ENCODE measurements at regions not wholly inside any gene's neighbourhood (a gene's known extent, or its start where the extent isn't known, plus 50 kb on each side); places are given as distances from the start of the nearest gene placed in this dataset.
"Not testable (repeated sequence)": the region's sequence is repeated elsewhere in the genome, so short reads cannot be mapped to it uniquely, and the experiment has no call there.

GRCh38 chr17:63024716-63025115 is 58.7 kb downstream of the TANC2 start:
- no peak overlapping the region for H3K27ac ChIP-seq
- H3K4me1 ChIP-seq (ENCODE audit: low read depth, poor library complexity, severe bottlenecking): no peaks in the 10 kb centered on the region
- H4K20me1 ChIP-seq (ENCODE audit: insufficient read depth): no peaks in the 10 kb centered on the region

GRCh38 chr17:63025637-63026036 is 59.6 kb downstream of the TANC2 start:
- not testable (repeated sequence) for H3K27ac ChIP-seq; H3K4me1 ChIP-seq (ENCODE audit: low read depth, poor library complexity, severe bottlenecking); H2AFZ ChIP-seq (ENCODE audit: low read depth); H3K79me2 ChIP-seq (ENCODE audit: insufficient read depth, low read depth); H3K4me2 ChIP-seq; H3K27me3 ChIP-seq (ENCODE audit: insufficient read depth, low read depth); H3K4me3 ChIP-seq (IDR thresholded peaks at IDR 0.05; ENCODE audit: insufficient read depth, low read depth, low read length); H3K36me3 ChIP-seq (ENCODE audit: insufficient read depth); H4K20me1 ChIP-seq (ENCODE audit: insufficient read depth); H3K9ac ChIP-seq

More at GRCh38 chr17:63024716-63025115, 58.7 kb downstream of the TANC2 start:
- H3K79me2 ChIP-seq (ENCODE audit: insufficient read depth, low read depth): no peaks in the 10 kb centered on the region
- no peak overlapping the region for H2AFZ ChIP-seq (ENCODE audit: low read depth)
- no peaks in the 10 kb centered on the region for H3K36me3 ChIP-seq (ENCODE audit: insufficient read depth)
- TF ChIP-seq, protein P1, sequence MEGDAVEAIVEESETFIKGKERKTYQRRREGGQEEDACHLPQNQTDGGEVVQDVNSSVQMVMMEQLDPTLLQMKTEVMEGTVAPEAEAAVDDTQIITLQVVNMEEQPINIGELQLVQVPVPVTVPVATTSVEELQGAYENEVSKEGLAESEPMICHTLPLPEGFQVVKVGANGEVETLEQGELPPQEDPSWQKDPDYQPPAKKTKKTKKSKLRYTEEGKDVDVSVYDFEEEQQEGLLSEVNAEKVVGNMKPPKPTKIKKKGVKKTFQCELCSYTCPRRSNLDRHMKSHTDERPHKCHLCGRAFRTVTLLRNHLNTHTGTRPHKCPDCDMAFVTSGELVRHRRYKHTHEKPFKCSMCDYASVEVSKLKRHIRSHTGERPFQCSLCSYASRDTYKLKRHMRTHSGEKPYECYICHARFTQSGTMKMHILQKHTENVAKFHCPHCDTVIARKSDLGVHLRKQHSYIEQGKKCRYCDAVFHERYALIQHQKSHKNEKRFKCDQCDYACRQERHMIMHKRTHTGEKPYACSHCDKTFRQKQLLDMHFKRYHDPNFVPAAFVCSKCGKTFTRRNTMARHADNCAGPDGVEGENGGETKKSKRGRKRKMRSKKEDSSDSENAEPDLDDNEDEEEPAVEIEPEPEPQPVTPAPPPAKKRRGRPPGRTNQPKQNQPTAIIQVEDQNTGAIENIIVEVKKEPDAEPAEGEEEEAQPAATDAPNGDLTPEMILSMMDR (conservative IDR thresholded peaks at IDR 0.05; ENCODE audit: low read depth, low read length): no peak
- no peak overlapping the region for H3K4me2 ChIP-seq
- H3K27me3 ChIP-seq (ENCODE audit: insufficient read depth, low read depth): no peaks in the 10 kb centered on the region
- no peak overlapping the region for H3K4me3 ChIP-seq (IDR thresholded peaks at IDR 0.05; ENCODE audit: insufficient read depth, low read depth, low read length)
- H3K9ac ChIP-seq: no peak overlapping the region

GRCh38 chr17:63029541-63029940 is 63.5 kb downstream of the TANC2 start:
- Histone ChIP-seq H2AFZ (ENCODE audit: low read depth) (no peak overlapping the region), H3K27ac (no peak overlapping the region), H4K20me1 (ENCODE audit: insufficient read depth) (no peaks in the 10 kb centered on the region), H3K4me3 (IDR thresholded peaks at IDR 0.05; ENCODE audit: insufficient read depth, low read depth, low read length) (no peak overlapping the region), H3K36me3 (ENCODE audit: insufficient read depth) (no peaks in the 10 kb centered on the region), H3K9ac (no peak overlapping the region), H3K79me2 (ENCODE audit: insufficient read depth, low read depth) (no peaks in the 10 kb centered on the region), H3K4me1 (ENCODE audit: low read depth, poor library complexity, severe bottlenecking) (no peaks in the 10 kb centered on the region), H3K4me2 (no peak overlapping the region), H3K27me3 (ENCODE audit: insufficient read depth, low read depth) (no peaks in the 10 kb centered on the region)
- TF ChIP-seq, protein P1 (conservative IDR thresholded peaks at IDR 0.05; ENCODE audit: low read depth, low read length): no peak

DNA sequence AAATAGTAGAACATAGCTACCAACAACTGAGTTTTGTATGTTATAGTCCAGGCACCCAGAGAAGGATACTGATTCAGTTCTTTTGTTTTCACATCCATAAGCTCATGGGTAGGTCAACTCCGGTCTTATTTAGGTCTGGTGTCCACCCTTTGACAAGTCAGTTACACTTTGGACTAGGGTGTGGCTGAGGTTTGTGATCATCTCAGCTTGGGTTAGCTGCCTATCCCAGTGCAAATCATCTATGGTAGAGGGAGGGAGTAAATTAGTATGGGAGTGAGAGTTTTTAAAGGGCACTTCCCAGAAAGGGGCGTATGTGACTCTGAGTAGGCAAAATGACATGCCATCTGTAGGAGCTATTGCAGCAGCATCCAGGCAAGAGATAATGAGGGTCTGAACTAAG is 66.1 kb downstream of the TANC2 start:
- no peak overlapping the region for H3K27ac ChIP-seq
- peaks cover 8% of the 10 kb centered on the region for H3K4me1 ChIP-seq (ENCODE audit: low read depth, poor library complexity, severe bottlenecking)
- no peaks in the 10 kb centered on the region for H4K20me1 ChIP-seq (ENCODE audit: insufficient read depth)
- H3K4me3 ChIP-seq (IDR thresholded peaks at IDR 0.05; ENCODE audit: insufficient read depth, low read depth, low read length): no peak overlapping the region
- no peaks in the 10 kb centered on the region for H3K79me2 ChIP-seq (ENCODE audit: insufficient read depth, low read depth)
- H3K36me3 ChIP-seq (ENCODE audit: insufficient read depth): no peaks in the 10 kb centered on the region
- no peak overlapping the region for H2AFZ ChIP-seq (ENCODE audit: low read depth)
- no peak overlapping the region for H3K4me2 ChIP-seq
- no peak overlapping the region for H3K9ac ChIP-seq
- TF ChIP-seq, protein P1 (conservative IDR thresholded peaks at IDR 0.05; ENCODE audit: low read depth, low read length): no peak
- H3K27me3 ChIP-seq (ENCODE audit: insufficient read depth, low read depth): no peaks in the 10 kb centered on the region

DNA sequence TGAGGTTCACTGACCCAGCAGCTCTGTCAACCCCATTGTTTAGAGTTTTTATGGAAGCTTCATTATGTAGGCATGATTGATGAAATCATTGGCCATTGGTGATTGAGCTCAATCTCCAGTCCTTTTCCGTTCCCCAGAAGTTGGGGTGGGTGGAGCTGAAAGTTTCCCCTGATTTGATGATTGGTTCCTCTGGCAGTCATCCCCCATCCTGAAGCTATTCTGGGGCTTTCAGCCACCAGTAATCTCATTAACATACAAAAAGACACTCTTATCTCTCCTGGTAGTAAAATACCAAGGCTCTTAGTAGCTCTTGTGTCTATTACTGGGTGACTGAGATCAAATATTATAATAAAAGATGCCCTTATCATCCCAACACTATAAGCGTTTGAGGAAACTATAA is 67.1 kb downstream of the TANC2 start:
- Histone ChIP-seq H3K36me3 (ENCODE audit: insufficient read depth) (no peaks in the 10 kb centered on the region), H3K4me3 (IDR thresholded peaks at IDR 0.05; ENCODE audit: insufficient read depth, low read depth, low read length) (no peak overlapping the region), H3K27ac (no peak overlapping the region), H3K79me2 (ENCODE audit: insufficient read depth, low read depth) (no peaks in the 10 kb centered on the region), H3K4me1 (ENCODE audit: low read depth, poor library complexity, severe bottlenecking) (peaks cover 8% of the 10 kb centered on the region), H3K4me2 (no peak overlapping the region), H3K9ac (no peak overlapping the region), H3K27me3 (ENCODE audit: insufficient read depth, low read depth) (no peaks in the 10 kb centered on the region), H2AFZ (ENCODE audit: low read depth) (no peak overlapping the region), H4K20me1 (ENCODE audit: insufficient read depth) (no peaks in the 10 kb centered on the region)
- TF ChIP-seq, protein P1 (conservative IDR thresholded peaks at IDR 0.05; ENCODE audit: low read depth, low read length): no peak

Data from KMS-11 (cell line).